OCI-LY7 (cell line): ENCODE measurements at regions not wholly inside any gene's neighbourhood (a gene's known extent, or its start where the extent isn't known, plus 50 kb on each side); places are given as distances from the start of the nearest gene placed in this dataset.

Experiments
- CTCF ChIP-seq: fragments of 200-600 bp; sonication (generic); conservative IDR thresholded peaks from 2 replicates; pipeline ENCODE4 v1.5.1; 2014; ENCODE audit warnings: mild to moderate bottlenecking, antibody characterized with exemption, low read length, moderate library complexity, mixed read lengths
- EZH2phosphoT487 ChIP-seq: fragments of 200-600 bp; sonication (generic); IDR thresholded peaks from 2 replicates; pipeline ENCODE4 v1.6.1; 2018; ENCODE audit warnings: low read depth, borderline replicate concordance, mild to moderate bottlenecking, mixed run types, antibody characterized with exemption, low read length, moderate library complexity, mixed read lengths

GRCh38 chr7:35348611-35349400 lies 94.9 kb upstream of the TBX20 start:
- TF ChIP-seq EZH2phosphoT487 = no peak
- TF ChIP-seq CTCF = no peak
